OCI-LY7 (cell line): ENCODE measurements at regions not wholly inside any gene's neighbourhood (a gene's known extent, or its start where the extent isn't known, plus 50 kb on each side); places are given as distances from the start of the nearest gene placed in this dataset.
"Not testable (repeated sequence)": the region's sequence is repeated elsewhere in the genome, so short reads cannot be mapped to it uniquely, and the experiment has no call there.

Experiments used
- CTCF ChIP-seq: fragments of 200-600 bp; sonication (generic); conservative IDR thresholded peaks from 2 replicates; pipeline ENCODE4 v1.5.1; 2014; ENCODE audit warnings: mild to moderate bottlenecking, antibody characterized with exemption, low read length, moderate library complexity, mixed read lengths
- EZH2phosphoT487 ChIP-seq: fragments of 200-600 bp; sonication (generic); IDR thresholded peaks from 2 replicates; pipeline ENCODE4 v1.6.1; 2018; ENCODE audit warnings: low read depth, borderline replicate concordance, mild to moderate bottlenecking, mixed run types, antibody characterized with exemption, low read length, moderate library complexity, mixed read lengths

GRCh38 chr19:20271927-20272626, 105.1 kb downstream of the ZNF486 start:
- TF ChIP-seq CTCF, EZH2phosphoT487: not testable (repeated sequence)
